DMS153 treated with DMSO at 0.1 percent for 48 hours (cell line): ENCODE measurements at regions not wholly inside any gene's neighbourhood (a gene's known extent, or its start where the extent isn't known, plus 50 kb on each side); places are given as distances from the start of the nearest gene placed in this dataset.

Experiments used
- DNase-seq: peaks from one replicate; lab custom pipeline; 2025; ENCODE audit not compliant: unreplicated experiment; lab: John Stamatoyannopoulos, UW

DNA sequence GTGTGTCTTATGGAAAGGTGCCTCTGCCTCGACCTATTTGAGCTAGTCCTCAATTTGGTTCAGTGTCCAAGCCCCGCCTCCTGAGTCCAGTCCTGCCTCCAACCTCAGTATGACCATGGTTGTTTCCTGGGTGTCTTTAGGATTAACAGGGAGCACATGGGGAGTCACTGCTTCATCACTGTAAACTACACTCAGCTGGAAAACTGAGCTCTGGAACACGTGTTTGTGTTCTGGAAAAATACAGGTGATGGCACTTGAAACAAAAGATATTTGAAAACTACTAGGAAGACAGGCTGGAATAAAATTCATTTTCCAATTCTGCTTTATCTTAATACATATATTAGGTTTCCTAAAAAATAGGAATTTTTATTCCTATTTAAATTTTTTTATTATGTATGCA, 1187.3 kb upstream of the TMEM132C start:
- DNase-seq = no peak

DNA sequence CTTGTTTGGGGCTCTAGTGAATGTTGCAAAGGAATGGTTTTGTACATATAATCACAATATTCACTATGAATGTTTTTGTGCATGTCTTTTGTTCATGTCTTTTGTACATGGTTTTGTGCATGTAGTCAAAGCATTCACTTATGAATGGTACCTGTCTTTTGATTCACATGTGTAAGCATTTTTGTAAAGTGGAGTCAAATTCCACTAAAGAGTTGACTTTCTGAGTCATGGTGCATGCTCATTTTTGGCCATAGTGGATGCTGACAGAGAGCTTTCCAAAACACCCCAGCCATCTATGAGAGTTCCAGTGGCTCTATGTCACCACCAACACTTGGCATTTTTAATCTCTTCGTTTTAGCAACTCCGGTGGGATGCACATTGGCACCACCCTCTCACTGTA, 1185.9 kb upstream of the TMEM132C start:
- DNase-seq = no peak

DNA sequence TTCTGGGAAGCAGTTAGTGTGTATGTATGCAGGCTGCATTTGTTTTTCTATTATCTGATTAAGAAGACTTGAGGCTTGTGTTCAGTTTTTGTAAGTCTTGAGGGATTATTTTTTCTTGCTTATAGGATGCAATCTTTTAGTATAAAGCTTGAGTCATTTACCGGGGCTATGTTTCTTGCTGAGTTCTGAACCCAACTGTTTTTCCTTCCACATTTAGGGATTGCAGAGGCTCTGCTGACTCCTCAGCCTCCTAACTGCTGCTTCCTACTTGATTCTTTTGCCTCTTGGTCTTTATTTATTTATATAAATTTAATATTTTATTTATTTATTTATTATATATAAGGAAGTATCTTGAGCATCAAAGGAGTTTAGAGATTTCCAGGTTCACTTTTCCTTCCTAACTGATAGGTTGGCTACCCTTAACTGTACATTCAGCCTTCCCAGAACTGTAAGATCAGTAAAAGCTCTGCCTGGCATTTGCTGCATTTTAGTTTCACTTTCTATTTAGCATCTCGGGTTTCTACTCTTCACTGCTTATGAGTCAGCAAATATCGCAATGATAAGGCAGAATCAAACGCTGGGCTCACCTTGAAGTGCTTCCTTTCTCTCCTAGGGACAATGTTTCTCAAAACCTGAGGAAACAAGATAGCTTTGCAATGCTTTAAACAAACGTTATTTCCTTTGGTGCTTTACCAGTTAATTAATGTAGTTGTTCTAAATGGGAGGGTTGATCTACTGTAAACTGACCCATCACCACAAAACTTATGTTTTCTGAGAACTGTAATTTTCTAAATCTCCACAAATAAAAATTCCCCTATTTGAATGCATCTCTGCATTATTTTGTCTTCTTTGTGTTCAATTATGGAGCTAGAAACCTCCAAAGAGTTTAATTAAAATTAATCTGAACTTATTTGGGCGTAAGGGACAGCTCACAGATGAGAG, 1183.7 kb upstream of the TMEM132C start:
- peak; percentile 84 for DNase-seq

DNA sequence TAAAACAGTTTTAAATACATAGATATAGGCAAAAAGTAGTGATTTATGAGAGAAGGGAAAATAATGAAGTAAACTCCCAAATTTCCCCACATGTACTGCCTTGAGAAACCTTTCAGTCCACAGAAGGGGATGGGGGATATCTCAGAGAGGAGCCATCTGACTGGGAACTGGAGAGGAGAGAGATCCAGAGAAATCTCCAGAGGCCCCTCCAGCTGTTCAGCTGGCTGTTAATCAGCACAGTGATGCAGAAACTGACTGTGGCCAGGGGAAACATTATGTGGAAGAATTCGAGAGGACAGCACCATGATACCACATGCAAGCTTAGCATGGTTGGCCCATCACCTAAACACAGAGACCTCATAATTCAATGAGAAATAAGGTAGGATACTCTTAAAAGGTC, 1165.9 kb upstream of the TMEM132C start:
- DNase-seq = no peak

DNA sequence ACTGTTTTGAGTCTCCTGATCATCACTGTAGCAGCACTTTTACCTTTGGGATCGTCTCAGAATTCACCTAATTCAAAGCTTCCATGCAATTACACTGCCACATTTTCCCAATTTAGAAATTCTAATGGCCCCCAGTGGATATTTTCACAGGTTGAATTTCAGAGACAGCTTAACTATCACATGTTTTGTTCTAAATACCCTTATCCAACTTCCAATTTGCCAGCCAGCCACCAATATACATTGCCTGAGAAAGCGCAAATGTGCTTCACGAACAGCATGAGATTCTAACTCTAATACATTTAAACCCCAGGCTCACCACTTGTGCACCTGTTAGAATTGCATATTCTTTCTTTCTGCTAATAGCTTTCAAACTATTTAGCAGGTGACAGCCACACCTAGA, 1160.9 kb upstream of the TMEM132C start:
- no peak for DNase-seq

DNA sequence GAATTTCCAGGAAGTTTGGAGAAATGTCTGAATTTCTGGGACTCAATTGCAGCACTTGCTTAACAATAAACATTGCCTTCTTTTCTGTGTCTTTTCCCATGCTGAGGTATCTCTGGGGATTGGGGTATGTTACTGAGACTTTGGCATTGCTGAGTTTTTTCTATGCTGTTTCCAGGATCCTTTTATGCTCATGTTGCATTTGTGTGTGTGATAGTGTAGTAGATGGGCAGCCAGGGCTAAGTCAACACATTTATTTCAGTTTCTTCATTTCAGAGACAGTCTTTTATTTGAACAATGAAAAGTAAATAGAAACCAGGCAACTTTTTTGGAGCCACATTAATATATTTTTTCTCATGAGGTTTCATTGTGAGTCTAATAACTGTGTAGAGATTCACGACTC, 1160.3 kb upstream of the TMEM132C start:
- no peak for DNase-seq

DNA sequence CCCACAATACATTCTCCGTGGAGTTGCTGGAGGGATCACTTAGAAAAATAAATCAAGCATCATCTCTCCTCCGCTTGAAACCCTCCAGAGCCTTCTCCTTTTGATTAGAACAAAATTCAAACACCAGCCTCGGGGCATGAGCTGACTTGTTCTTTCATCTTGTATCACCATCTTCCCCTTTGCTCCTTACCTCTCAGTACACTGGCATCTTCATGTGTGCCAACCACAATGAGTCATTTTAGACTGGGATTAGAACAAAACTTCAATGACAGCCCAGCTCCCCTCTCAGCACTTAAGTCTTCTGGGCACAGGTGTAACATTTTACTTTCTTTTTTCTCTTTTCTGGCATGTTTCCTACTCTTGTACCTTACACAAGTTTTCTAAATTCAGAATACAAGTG, 1159.2 kb upstream of the TMEM132C start:
- no peak for DNase-seq

DNA sequence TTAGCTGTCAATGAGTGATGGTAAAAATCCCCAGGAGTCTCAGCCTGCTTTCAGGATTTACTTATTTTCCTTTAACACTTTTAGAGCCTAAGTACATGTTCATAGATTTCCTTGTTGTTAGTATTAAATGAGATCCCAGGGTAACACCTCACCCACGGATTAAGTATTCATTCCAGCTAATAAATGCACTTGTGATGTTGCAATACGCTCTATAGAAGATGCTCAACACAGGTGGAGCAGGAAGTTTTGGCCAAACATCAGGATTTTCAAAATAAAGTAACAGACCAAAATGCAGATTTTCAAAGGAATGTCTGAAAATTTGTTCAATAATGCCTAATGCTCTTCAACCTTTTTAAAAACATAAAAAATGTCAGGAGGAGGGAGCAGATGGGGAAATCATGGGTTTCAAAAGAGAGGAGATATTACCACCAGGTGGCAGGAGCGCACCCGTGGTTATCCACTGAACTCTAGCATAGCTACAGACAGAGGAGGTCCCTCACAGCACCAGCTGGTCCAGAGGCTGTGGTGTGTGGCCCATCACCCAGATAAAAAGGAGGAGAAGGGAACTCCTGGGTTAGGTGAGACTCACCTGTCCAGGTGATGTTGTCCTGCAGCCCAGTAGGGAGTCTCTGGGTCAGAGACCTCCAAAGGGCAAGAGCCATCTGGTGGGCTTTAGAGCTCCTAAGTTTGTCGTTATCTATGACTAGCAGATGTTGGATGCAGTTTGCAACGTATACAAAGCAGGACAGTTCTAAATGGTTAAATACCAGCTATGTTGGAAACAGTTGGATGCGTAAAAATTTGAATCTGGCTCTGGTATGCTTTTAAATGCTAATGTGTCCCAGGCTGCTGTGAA, 1158.4 kb upstream of the TMEM132C start:
- peak; percentile 19 for DNase-seq

DNA sequence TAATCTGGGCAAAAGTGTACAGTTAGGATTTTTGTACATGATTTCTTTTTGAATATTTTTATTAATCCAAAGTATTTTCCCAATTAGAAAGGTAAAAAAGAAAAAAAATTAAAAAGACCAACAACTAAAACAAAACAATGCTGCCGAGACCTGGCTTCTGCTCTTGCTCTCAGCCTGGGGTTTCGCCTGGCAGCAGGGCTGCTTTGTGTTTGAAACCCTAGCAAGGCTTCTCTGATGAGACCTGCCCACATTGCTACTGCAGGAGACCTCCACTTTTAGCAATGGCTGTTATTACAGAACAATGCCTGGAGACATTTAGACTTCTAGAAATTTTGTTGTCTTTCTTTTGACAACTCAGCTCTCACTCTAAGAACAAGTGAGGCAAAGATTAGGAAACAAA, 1153.0 kb upstream of the TMEM132C start:
- DNase-seq = no peak

DNA sequence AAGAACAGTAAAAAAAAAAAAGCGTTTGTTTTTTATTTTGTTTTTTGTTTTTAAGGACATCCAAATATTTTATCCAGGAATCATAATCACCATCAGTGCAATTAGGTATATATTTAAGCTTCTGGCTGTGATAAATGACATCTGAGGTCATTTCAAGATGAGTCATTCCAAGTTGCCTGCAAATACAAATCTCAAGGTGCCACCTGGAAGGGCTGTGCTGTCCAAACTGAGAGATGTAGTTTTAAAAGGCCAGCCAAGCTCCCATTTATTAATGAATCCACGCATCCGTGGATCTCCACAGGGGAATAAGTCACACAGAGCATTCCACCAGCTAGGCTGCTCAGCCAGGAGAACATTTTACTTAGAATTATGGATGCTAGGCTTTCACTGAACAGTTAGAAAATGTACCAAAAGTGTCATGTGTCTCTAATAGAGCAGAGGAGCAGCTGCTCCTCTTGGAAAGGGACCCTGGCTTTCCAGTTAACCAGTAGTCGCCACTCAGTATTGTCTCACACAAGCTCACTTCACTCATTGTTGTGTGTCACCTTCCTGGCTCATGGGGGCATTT, 1151.4 kb upstream of the TMEM132C start:
- DNase-seq = no peak

GRCh38 chr12:127118251-127118650, 1148.7 kb upstream of the TMEM132C start:
- DNase-seq = no peak

DNA sequence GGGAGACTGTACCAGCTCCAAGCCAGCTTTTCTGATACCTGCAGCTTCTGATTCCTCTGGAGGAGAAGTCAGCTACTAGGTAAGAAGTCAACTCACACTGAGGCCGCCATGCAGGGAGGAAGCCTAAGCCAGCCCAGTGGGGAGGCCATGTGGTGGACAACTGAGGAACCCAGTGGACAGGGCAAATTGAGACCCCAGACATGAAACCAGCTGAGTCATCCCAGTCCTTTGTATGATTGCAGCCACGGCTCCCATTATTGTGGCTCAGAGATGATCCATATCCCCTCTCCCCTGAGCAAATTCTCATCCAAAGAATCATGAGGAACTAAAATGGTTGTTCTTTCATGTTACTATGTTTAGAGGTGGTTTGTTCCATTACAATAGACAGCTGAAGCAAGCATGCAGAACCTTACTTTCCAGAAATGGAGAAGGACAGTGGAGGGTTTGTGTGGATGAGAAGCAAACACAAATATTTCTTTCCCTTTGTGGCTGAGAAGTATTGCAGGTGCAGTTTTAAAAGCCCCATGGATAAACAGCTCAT, 1147.3 kb upstream of the TMEM132C start:
- DNase-seq = no peak

- DNase-seq = no peak
Observed at GRCh38 chr12:127120851-127121250, 1146.1 kb upstream of the TMEM132C start.

DNA sequence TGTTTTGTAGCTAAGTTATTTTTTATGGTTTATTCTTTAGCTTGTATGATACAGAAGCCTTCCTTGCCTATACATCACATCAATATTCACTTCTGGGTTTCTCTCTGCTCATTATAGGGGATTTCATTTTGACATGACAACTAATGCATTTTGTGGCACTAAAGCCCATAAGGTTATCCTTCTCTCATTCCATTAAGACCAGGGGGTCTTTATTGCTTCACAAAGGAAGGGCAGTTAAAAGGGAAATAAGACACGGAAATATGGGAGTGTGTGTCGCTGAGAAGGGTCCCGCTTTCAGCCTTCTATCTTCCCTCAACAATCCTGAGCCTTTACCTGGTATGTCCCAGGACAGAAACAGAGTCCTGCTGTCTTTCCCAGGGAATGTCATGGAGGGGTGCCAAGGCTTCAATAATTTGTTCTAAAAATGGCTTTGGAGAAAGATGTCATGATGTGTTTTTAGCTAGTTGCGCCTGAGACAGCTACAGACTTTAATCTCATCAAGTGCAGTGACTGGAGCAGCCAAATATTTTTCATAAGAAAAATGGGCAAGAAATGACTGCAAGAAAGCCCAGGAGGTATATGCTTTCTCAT, 1145.4 kb upstream of the TMEM132C start:
- no peak for DNase-seq

DNA sequence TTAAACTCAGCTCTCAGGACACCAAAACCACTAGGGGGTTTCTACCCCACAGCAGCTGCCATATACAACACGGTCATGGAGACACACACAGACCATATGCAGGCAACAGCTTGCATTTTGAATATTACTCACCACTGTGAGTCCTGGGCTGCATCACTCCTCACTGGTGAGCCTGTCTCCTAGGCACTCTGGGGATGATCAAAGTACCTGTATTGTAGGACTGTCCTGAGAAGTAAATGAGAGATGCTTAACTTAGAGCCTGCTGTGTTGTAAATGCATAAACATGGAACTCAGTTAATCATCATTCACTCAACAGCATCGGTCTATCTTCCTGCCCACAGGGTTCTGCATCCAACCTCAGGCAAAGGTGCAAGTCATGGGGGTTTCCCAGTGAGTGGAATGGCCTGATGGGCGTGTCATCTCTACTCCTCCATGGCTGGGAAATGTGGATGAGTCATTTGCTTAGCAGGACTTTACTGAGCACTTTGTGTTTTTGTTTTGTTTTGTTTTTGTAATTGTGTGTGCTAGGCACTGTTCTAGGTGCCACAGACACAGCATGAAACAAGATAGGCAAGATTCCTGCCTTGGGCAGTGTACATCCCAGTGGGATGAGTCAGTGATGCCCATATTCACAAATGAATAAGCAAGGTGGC, 1141.2 kb upstream of the TMEM132C start:
- DNase-seq = no peak

- DNase-seq = no peak
Observed at GRCh38 chr12:127126260-127126628, 1140.7 kb upstream of the TMEM132C start.

GRCh38 chr12:127127897-127128296, 1139.1 kb upstream of the TMEM132C start:
- DNase-seq = no peak

DNA sequence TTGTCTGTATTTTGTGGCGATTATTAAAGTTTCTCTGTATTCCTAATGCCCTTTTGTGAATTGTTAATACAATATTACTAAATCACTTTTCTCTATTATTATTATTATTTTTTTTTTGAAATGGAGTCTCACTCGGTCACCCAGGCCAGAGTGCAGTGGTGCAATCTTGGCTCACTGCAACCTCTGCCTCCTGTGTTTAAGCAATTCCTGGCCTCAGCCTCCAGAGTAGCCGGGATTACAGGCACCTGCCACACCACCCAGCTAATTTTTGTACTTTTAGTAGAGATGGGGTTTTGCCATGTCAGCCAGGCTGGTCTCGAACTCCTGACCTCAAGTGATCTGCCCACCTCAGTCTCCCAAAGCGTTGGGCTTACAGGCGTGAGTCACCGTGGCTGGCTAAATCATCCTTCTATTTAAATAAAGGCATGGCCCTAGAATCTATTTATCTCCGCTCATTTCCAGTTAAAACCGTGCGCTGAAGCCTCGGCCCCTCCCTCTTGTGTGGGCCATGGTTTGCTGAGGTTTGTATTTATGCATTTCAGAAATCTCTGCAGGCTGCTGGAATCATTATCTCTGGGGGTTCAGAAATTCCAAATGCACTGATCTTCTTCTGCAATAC, 1136.4 kb upstream of the TMEM132C start:
- DNase-seq = no peak

- no peak for DNase-seq
Observed at GRCh38 chr12:127133675-127134335, 1133.2 kb upstream of the TMEM132C start.
